ENCODE measurements at regions not wholly inside any gene's neighbourhood (a gene's known extent, or its start where the extent isn't known, plus 50 kb on each side); places are given as distances from the start of the nearest gene placed in this dataset.
"Not testable (repeated sequence)": the region's sequence is repeated elsewhere in the genome, so short reads cannot be mapped to it uniquely, and the experiment has no call there.

- no peak for DNase-seq (ENCODE audit: low read depth)
- TF ChIP-seq CTCF (IDR thresholded peaks at IDR 0.05; ENCODE audit: control insufficient read depth, extremely low read depth, insufficient read depth): no peak
- H3K4me3 ChIP-seq (ENCODE audit: low read depth, low read length): no peak overlapping the region
Measured at GRCh38 chr10:21368728-21369425, 156.6 kb downstream of the SKIDA1 start.

- DNase-seq (ENCODE audit: low read depth): no peak
- no peak overlapping the region for H3K4me3 ChIP-seq (ENCODE audit: low read depth, low read length)
- no peak for TF ChIP-seq CTCF (IDR thresholded peaks at IDR 0.05; ENCODE audit: control insufficient read depth, extremely low read depth, insufficient read depth)
Measured at GRCh38 chr10:21368022-21368582, 157.4 kb downstream of the SKIDA1 start.

- H3K4me3 ChIP-seq (ENCODE audit: low read depth, low read length); DNase-seq (ENCODE audit: low read depth): not testable (repeated sequence)
Measured at GRCh38 chr10:21366108-21366507, 159.4 kb downstream of the SKIDA1 start.

- no peak for TF ChIP-seq CTCF (IDR thresholded peaks at IDR 0.05; ENCODE audit: control insufficient read depth, extremely low read depth, insufficient read depth)
- DNase-seq (ENCODE audit: low read depth): peak; percentile 37
- no peak overlapping the region for H3K4me3 ChIP-seq (ENCODE audit: low read depth, low read length)
Measured at GRCh38 chr10:21364196-21365114, 161.0 kb downstream of the SKIDA1 start.

- TF ChIP-seq CTCF (IDR thresholded peaks at IDR 0.05; ENCODE audit: control insufficient read depth, extremely low read depth, insufficient read depth): no peak
- no peak overlapping the region for H3K4me3 ChIP-seq (ENCODE audit: low read depth, low read length)
- no peak for DNase-seq (ENCODE audit: low read depth)
Measured at GRCh38 chr10:21363731-21364104, 161.8 kb downstream of the SKIDA1 start.

- no peak for TF ChIP-seq CTCF (IDR thresholded peaks at IDR 0.05; ENCODE audit: control insufficient read depth, extremely low read depth, insufficient read depth)
- no peak for DNase-seq (ENCODE audit: low read depth)
- H3K4me3 ChIP-seq (ENCODE audit: low read depth, low read length): no peak overlapping the region
Measured at GRCh38 chr10:21363092-21363730, 162.3 kb downstream of the SKIDA1 start.

- DNase-seq (ENCODE audit: low read depth): no peak
- no peak overlapping the region for H3K4me3 ChIP-seq (ENCODE audit: low read depth, low read length)
- TF ChIP-seq CTCF (IDR thresholded peaks at IDR 0.05; ENCODE audit: control insufficient read depth, extremely low read depth, insufficient read depth): no peak
Measured at GRCh38 chr10:21359202-21359601, 166.3 kb downstream of the SKIDA1 start.
